GM18909 (cell line): ENCODE measurements at regions not wholly inside any gene's neighbourhood (a gene's known extent, or its start where the extent isn't known, plus 50 kb on each side); places are given as distances from the start of the nearest gene placed in this dataset.

Experiments
- ATAC-seq: cut with Tn5 transposase; IDR thresholded peaks from one replicate; pipeline ENCODE4 v1.9.1; 2021; ENCODE audit warnings: mild to moderate bottlenecking; ENCODE audit not compliant: unreplicated experiment, poor library complexity

DNA sequence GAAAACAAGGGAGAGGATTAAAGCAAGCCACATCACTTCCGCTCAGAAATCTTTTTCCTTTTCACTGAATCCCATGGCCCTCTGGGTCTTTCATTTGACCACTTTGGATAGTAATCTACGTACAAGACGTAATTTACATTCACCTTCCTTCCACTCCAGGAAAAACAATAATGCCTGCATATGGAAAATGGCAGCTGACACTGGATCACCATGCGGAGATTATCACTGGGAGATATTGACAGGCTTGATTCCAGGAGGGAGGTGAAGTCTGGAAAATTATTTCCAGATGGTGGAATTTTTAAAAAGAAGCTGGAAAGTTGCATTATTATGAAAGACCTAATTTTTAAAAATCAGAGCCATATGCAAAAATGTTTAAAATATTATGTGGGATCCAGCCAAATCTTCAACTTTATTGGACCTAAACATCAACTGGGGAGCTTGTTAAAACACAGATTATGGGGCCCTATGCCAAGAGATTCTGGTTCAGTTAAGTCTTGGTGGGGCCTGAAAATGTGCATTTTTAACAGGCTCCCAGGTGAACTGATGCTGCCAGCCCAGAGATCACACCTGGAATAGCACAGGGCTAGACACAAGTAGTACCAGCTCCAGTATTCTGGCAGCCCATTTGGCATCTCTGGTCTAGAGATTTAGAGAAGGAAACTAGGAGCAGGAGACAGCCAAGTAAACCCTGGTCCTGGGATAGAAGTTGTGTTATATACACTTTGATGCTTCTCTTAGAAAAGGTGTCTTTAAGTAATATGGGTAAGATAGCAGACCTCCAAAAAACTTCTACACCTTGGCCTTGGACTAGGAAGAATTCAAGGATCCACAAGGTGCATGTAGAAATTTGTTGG is 290.3 kb upstream of the LDB2 start:
- no peak for ATAC-seq

DNA sequence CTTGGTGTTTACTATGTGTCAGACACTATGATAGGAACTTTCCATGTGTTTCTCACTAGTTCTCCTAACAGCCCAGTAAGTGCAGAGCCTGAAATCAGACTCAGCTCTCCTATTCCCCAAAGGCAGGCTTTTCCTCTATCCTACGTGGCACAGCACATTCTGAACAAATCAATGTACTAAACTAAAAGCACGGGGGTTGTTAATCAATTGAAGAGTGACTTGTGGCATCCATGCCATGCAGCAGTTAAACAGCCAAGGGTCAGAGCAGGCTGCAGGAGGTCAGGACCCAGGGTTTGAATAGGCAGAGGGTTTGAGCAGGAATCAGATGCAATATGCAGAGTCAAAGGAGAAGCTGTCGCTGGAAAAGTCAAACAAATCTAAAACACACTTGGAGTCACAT is 289.7 kb upstream of the LDB2 start:
- no peak for ATAC-seq

DNA sequence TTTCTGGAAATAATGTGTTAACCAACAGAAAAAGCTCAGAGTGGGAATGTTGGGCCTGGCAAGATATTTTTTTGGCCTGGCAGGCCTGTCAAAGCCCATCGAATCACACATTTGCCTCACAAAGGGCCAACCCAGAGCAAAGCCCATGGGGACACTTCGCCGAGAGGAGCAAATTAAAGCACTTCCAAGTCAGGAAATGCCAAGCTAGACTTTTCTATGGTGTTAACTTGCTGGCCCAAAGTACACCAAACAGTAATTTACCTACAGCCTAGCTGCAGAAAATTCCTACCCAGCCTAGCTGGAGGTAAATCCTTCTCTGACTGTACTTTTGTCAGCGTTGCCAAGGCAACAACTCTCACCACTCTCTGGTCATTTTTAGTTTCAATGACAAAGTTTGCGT is 288.6 kb upstream of the LDB2 start:
- ATAC-seq: no peak

DNA sequence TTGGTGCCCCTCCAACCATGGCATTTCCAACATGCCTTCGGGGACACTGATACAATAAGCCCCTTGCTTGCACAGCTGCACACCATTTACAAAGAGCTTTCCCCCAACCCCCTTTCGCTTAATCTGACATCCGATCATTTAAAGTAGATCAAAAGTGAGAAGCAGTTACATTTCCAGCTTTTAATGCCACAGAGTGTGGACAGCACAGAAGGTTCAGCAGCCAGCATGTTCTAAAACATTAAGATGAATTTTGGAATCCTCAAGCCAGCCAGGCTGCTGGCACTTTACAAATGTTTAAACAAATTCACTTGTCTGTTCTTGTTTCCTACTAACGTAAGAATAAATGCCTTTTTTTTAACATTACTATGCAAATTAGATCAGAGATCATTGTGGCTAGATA is 284.4 kb upstream of the LDB2 start:
- ATAC-seq: no peak

DNA sequence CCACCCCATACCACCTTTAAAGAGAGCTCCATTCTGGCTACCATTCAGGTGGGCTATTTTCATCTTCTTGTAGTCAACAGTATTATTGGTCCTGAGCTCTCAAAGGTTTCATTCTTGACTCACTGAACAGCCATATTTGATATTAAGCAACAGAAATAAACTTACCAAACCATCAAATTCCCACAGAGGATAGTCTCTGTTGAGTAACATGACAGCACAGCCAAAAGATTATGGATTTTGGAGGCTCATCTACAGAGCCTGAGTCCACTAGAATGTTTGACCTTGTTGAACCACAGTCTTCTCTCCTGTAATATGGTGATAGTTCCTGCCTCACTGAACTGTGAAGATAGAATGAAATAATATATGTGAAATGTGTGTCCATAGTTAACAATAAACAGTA is 276.3 kb upstream of the LDB2 start:
- ATAC-seq: no peak

DNA sequence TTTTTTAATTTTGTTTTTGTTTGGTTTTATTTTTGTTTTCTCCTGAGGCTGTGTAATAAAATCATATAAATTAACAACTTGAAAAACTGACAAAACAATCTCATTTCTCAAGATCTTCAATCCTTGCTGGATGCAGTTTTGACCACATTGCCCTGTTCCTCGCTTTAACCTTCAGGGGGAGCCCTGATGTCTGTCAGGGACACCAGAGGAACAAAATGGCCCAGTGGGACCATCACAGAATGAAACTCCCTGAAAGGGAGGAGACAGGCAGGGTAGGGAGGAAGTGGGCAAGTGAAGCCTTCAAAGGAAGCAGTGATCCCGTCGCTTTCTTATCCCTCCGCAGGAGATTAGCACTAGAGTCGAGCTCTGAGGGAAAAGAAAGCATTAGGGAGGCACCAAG is 274.9 kb upstream of the LDB2 start:
- ATAC-seq: no peak

DNA sequence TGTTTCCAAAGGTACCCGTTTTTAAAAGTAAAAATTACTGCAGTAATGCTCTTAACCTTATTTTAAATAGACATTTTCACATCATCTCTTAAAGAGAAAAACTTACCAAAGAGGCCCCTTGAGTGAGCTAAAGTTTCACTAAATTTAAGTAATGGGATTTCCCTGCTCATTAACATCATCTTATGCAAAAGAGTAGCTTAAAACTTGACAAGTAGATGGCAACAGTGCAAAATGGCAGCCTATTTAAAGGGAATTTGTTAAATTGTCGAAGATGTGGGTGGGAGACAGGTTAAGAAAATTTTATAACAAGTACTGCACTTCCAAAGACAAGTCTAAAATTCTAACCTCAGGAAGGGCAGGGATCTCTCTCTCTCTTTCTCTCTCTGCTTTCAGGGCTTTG is 271.7 kb upstream of the LDB2 start:
- ATAC-seq: no peak

DNA sequence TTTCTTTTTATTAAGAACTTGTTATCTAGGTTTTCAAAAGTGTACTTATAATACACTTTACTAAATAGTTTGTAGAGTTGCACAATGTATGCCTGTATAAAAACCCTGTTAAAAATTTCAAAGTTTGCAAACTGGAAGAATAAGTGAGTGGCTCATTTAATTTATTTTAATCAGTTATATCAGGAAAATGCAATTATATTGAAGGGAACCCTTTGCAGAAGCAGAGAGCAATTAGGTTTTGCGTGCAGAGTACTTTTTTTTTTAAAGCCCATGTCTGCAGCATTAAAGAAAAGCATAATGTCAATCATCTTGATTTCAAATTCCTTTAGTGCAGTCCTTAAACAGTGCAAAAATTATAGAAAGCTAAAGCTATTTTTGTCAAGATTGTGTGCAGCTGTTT is 271.3 kb upstream of the LDB2 start:
- no peak for ATAC-seq

DNA sequence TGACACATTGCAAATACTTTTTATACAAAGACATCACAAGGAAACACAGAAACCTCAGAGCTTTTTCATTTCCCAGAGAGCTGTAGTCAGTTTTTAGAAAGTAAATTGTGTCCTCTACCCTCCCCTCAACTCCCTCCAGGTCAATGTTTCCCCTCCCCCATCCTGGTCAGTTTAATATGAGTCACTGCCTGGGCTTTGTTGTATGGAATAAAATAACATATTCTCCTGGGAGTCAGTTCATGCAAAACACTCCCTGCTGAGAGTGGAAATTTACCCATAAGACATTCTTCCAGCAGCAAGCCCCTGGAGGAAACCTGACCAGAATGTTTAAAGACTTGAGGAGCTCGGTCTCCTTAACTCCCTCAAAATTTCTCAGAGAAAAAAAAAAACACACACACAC is 270.1 kb upstream of the LDB2 start:
- no peak for ATAC-seq

DNA sequence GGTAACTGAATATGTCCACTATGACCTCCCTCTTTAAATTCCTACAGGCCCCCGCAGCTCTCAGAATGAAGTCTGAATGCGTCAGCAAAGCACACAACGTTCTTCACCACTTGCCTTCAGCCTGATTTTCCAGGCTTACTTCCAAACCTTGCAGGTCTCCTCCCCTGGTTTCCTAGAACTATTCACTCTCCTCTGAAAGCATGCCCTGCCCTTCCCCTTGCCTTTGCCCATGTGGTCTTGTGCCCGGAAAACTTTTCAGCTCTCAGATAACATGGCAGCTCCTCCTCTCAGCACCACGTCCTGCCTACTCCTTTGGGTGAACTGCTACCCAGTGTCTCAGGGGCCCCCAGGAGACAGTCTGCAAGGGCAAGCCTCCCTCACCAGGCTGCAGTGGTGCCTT is 268.5 kb upstream of the LDB2 start:
- ATAC-seq: no peak

DNA sequence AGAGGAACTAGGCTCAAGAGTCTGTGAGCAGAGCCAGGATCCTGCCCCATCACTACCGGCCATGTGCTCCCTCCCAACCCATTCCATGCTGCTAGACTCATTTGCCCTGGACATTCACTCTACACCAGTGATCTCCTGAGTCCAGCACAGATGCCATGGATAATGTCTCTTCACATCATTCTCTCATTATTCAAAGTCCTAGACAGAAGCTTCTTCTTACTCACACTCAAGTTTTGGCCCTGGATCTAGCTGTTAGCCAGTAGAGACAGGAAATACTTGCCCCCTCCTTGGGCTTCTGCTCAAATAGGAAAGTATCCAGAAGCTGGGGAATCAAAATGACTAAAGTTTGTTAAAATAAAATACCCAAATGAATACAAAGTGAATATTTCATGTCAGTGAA is 266.8 kb upstream of the LDB2 start:
- no peak for ATAC-seq

DNA sequence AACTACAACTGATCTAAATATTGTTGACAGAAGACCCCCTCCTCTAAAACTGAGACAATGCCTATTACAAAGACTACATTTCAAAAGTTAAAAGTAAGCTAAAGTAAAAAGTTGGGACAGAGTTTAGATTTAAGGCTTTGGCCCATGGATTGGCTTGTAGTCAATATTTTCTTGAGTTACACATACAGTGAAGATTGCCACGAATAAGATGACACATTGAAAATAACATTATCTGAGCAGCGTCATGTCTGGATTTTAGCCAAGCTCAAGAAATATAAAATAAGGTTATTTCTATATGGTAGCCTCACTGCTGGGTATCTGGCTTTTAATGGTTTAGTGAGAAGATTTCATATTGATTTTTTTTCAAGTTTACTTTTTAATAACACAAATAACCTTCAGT is 266.2 kb upstream of the LDB2 start:
- no peak for ATAC-seq

DNA sequence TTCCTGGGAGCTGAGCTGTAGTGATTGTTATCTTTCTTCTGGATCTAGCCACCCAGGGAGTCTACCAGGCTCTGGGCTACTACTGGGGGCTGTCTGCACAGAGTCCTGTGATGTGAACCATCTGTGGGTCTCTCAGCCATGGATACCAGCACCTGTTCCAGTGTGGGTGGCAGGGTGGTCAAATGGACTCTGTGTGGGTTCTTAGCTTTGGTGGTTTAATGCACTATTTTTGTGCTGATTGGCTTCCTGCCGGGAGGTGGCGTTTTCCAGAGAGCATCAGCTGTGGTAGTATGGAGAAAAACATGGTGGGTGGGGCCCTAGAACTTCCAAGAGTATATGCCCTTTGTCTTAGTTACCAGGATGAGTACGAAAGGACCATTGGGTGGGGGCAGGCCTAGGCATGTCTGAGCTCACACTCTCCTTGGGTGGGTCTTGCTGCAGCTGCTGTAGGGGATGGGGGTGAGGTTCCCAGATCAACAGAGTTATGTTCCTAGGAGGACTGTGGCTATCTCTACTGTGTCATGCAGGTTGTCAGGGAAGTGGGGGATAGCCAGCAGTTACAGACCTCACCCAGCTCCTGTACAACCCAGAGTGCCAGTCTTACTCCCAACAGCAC is 264.8 kb upstream of the LDB2 start:
- no peak for ATAC-seq

DNA sequence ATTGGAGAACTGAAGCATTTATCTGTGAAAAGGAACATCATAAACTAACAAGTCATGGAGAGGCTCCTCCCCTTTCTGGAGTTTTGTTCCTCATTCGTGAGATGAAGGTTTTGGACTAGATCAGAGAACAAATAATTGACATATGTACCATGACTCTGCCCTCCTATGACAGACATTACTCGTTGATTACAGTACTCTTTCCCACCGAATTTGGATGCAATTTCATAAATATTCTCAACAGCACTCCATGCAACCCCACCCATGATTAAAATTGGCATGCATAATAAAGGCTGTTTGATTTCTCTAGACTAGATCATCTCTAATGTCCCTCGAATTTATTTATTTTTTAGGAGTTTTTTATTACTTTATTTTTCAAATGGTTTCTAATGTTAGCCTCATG is 258.9 kb upstream of the LDB2 start:
- ATAC-seq: no peak

DNA sequence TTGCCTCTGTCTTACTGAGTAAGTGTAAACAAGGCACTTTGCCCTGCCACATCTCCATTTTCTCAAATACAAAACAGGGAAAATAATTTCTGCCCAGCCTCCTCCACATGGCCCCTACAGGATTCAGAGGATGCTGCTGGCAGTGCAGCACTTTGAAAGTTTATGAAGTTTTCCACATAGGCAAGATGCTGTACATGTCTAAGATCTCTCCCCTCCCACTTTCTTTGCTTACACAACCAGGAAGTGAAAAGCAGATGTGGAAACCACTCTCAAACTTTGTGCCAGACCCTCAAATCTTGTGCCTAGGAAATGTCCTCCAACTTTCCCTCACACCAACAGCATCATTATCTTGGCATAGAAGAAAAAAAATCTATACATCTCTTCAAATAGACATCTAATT is 257.0 kb upstream of the LDB2 start:
- no peak for ATAC-seq

DNA sequence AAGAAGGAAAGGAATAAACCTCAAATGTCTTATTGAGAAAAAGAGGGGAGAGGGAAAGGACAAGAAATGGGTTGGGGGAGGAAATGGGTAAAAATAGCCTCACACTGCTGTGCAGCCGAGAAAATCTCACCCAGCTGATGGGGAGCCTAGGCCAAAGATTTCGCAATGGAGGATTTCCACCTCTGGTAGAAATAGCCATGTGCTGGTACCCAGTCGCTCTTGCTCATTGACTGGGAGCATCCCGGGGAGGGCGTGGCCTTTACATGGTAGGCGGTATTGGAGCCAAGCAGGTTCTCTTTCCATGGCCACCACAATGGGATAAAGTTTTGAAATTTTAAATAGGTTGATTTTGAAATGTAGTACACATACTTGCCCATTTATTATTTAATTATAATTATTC is 255.1 kb upstream of the LDB2 start:
- no peak for ATAC-seq

DNA sequence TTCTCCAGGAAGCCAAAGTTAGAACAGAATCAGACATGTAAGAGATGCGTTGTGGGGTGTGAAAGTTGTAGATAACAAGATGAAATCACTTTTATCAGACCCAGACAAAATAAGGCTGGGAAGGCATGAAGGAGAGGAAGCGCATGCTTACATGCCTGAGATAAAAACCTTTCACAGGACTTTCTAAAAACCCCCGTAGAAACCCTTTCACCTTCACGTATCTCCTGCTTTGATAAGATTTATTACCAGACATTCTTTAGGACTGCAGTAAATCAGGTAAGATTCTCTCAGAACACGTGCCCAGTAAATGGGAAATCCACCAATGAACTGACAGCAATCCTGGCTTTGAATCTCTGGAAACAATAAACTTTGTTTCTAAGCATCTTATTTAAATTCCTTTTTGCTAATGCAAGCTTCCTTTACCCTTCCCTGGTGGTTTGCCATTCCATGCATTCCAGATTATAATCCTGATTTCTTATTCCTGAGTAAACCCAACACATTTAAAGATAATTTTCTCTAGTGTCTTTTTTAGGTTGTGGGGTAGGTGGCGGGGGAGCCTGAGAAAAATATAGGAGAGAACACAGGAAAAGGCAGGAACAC is 254.6 kb upstream of the LDB2 start:
- ATAC-seq: no peak

DNA sequence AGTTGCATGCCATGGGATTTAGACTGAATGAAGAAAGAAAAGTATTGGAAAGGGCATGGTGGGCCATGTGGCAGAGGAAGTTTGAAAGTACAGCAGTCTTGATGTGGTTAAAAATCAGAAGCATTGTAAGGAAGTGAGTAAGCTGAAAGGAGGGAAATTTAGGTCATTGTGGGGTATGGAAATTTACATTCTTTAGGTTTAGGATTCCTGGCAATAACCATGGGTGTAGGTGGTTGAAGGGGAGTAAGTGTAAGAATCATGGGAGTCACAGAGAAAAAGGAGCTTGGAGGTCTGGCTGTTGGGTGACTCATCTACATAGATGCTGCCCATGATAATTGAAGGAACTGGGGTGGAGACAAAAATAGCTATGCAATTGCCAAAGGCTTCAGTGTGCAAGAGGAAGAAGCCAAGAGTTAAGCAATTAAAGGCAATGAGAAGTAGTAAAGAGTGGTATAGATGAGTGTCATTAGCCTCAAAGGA is 243.8 kb upstream of the LDB2 start:
- ATAC-seq: no peak

DNA sequence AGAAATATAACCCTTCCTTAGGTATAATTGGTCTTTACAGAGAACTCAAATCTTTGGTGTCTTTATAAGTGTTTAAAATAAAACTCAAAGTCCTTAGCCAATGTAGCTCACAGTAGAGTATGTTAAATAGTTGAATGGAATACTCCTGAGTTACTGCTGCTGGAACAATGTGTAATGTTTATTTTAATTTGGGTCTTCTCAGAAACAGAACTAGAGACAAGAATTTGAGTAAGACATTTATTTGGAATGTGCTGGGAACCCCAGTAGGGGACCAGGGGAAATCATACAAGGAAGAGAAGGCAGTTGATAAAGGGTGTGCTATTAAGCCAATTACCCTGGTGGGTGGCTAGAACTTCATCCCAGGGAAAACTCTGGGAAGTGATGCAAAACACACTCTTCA is 240.4 kb upstream of the LDB2 start:
- ATAC-seq: no peak

DNA sequence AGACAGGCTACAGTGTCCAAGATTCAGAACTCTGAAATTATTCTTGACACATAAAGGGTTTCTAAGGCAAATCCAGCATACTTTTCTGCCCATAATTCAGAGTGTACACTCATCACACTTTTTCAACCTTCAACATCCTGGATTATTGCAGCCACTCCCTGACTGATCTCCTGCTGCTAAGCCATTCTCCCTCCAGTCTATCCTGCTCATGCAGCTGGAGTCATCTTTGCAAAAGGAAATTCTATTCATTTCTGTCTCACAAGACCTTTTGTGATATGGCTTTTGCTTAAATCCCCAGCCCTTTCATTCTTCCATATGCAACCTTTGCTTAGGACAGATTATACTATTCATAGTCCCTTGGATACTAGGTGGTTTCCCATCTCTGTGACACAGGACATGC is 236.1 kb upstream of the LDB2 start:
- no peak for ATAC-seq

DNA sequence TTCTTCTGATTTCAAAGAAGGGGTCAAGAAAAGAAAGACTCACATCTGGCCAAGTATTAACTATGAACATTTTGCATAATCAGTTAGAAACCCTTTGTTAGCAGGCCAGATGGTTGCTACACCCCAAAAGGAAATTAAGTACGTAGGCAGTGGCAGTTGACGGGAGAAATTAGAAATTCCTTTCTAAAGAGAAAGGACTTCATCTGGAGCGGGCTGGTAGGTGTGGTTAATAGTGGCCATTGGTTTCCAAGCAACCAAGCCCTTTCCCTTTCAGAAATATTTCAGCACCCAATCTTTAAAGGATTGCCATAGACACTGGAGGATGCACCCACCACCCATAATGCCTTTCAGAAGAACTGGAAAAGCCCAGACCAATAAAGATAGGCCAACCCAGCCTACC is 235.7 kb upstream of the LDB2 start:
- no peak for ATAC-seq

DNA sequence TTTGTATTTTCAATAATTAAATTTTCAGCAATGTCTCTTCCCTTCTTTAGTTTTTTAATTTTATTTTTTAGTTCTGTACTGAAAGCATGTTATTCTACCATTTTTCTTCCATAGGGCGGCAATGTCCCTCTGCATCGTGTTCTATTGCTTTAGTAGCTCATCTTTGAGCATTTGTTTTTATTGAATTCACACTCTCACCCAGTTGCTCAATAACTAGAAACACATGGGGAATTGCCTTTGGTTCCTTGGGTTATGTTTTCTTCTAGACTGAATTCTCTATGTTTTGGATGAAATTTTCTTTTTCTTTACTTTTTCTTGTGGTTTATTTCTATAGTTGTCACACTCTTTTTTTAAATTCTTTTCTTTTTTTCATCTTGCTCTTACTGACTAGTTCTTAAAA is 233.8 kb upstream of the LDB2 start:
- no peak for ATAC-seq
